Activated CD4-positive, alpha-beta T cell treated with anti-CD3 and anti-CD28 coated beads for 48 hours (primary cell): ENCODE measurements at regions not wholly inside any gene's neighbourhood (a gene's known extent, or its start where the extent isn't known, plus 50 kb on each side); places are given as distances from the start of the nearest gene placed in this dataset.
"Not testable (repeated sequence)": the region's sequence is repeated elsewhere in the genome, so short reads cannot be mapped to it uniquely, and the experiment has no call there.

Experiments
- DNase-seq: peaks from one replicate; pipeline ENCODE4 v3.0.0-alpha.2; 2020

DNA sequence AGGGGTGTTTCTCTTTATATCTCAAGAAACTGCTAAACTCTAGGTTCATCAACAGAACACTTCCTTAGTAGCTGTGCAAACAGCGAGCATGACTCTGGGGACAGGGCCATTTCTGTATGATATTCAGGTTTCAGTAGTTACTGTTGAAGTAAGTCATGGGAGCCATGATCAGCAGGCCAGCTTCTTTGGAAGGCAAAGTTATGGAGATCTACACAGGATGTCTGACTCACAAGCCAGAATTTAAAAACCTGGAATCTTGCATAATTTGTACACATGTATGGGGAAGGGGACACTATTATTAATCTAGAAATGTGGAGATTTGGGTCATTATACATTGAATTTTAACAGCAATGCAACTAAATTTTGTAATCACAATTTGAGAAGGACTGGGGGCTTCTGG lies 187.8 kb upstream of the NR3C2 start:
- no peak for DNase-seq

DNA sequence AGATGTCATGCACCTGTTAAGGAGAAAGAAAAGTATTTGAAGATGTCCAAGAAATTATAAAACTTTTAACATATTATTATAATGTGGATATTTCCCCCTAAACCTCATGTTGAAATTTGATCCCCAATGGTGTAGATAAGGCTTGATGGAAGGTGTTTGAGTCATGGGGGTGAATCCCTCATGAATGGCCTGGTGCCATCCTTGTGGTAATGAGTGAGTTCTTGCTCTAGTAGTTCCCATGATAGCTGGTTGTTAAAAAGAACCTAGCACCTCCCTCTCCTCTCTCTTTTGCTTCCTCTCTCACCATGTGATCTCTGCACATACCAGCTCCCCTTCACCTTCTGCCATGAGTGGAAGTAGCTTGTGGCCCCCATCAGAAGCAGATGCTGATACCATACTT lies 176.6 kb upstream of the NR3C2 start:
- no peak for DNase-seq

DNA sequence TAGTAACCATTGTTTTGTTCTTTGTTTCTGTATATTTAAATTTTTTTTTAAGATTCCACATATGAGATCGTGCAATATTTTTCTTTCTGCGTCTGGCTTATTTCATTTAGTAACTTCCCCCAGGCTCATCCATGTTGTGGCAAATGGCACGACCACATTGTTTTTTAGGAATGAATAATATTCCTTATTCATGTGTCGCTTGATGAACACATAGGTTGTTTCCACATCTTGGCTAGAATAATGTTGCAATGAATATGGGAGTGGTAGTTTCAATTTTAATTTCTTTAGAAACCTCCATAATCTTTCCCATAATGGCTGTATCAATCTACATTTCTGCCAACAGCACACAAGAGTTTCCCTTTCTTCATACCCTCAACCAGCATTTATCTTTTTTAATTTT lies 166.8 kb upstream of the NR3C2 start:
- no peak for DNase-seq

DNA sequence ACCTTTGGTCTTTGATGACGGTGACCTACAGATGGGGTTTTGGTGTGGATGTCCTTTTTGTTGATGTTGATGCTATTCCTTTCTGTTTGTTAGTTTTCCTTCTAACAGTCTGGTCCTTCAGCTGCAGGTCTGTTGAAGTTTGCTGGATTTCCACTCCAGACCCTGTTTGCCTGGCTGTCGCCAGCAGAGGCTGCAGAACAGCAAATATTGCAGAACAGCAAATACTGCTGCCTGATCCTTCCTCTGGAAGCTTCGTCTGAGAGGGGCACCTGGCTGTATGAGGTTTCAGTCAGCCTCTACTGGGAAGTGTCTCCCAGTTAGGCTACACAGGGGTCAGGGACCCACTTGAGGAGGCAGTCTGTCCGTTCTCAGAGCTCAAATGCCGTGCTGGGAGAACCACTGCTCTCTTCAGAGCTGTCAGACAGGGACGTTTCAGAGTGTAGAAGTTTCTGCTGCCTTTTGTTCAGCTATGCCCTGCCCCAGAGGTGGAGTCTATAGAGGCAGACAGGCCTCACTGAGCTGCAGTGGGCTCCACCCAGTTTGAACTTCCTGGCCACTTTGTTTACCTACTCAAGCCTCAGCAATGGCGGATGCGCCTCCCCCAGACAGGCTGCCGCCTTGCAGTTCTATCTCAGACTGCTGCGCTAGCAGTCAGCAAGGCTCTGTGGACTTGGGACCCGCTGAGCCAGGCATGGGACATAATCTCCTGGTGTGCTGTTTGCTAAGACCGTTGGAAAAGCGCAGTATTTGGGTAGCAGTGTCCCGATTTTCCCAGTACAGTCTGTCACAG lies 156.4 kb upstream of the NR3C2 start:
- DNase-seq: not testable (repeated sequence)

DNA sequence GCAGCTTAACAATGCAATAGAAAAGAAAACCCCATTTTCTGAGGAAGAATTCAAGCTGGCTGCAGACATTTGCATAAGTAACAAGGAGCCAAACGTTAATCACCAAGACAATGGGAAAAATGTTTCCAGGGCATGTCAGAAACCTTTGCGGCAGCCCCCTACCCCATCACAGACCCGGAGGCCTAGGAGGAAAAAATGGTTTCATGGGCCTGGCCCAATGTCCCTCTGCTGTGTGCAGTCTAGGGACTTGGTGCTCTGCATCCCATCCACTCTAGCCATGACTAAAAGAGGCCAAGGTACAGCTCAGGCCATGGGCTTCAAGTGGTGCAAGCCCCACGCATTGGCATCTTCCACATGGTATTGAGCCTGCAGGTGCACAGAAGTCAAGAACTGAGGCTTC lies 147.0 kb upstream of the NR3C2 start:
- no peak for DNase-seq

DNA sequence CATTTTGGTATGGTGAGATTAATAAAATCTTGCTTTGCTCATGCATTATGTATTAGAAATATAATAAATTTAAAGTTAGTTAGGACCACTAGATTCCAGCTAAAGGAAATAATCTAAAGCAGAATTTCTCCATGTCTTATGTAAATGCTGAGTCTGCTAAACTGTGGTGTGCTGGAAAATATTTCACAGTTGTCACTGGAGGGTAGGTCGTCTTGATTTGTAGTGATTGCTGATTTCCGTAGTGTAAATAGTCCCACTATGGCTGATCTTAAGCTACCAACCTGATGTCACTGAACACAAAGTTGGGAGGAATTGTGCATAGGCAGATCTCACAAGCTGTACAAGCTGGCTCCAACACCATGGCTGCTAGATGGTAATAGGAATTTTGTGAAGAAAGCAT lies 133.4 kb upstream of the NR3C2 start:
- DNase-seq: no peak

DNA sequence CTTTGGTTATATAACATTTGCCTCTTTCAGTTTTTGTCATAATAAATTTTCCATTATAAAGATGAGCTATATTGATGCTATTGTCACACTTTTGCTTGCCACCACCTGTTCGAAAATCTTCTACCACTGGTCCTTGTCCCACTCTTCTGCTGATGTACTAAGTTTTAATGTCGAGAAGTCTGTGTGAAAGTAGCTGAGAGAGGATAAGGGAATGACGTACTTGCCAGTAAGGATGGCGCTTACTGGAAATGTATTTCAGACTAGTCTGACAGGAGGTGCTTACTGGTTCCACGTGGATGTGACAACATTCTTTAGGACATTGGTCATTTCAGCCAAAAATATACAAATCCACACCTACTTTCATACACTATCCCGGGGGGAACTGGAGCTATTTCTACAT lies 132.7 kb upstream of the NR3C2 start:
- no peak for DNase-seq

DNA sequence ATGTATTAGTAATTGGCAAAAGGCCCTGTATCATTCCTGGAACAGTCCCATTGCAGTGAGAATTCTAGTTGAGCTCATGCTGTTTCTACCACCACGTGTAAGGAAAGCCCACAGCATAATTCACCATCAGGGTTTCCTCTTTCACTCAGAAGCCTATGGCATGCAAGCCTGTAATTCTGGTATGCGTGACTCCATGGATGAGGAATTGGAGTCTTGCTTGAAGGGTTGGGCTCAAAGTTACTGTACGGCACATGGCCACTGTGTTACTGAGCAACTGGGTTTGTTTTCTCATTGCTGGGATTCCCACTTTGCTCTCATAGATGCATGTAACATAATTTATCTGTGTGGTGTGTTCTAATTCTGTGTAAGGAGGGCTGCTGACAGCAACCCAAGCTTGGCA lies 132.3 kb upstream of the NR3C2 start:
- DNase-seq: no peak

DNA sequence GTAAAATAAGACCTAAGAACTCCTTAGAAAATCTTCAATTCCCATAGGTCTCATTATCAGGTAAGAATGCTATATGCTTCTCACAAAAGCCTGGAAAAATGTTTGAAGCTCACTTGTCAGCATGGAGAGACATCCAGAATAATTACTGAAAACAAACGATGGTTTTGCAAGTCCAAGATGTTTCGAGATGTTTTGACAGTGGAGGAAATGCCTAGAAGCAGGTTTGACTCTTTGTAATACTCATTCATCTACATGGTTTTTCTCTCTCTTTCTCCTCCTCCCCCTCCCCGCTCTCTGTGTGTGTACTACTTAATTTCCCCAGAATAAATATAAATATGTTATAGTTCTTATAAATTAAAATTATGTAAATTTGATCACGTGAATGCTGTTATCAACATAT lies 131.9 kb upstream of the NR3C2 start:
- DNase-seq: no peak

DNA sequence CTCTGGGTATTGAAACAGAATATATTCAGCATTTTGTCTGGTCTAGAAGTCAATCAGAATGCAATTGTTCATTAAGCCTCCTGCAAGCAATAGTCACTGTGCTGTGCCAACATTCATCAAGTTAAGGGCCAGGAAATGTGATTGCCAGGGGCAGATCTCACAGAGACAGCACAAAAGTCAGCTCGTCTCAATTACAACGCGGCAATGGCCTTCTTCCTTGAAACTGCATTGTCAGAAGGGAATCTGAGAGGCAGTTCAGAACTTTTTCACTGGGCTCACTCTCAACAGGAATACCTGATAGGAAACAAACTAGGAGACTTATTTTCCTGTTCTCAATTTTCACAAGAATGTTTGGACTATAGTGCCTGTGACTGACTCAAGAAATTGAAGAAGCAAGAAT lies 131.1 kb upstream of the NR3C2 start:
- no peak for DNase-seq

DNA sequence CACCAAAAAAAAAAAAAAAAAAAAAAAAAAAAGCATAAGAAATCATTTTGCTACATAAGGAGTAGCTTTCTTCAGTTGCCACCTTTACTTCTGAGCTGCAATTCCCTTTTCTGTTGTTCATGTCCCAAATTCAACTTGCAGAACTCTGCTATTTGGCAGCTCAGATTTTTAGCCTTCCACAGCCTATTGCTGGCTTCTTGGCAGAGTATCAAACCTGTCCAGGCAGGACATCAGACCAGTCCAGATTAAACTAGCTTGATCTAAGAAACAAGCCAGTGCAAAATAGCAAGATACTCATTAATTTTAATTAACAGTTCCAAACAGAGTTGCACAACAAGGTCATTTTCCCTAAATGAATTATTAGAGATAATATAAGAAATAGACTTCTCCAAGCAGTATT lies 123.6 kb upstream of the NR3C2 start:
- DNase-seq: no peak

DNA sequence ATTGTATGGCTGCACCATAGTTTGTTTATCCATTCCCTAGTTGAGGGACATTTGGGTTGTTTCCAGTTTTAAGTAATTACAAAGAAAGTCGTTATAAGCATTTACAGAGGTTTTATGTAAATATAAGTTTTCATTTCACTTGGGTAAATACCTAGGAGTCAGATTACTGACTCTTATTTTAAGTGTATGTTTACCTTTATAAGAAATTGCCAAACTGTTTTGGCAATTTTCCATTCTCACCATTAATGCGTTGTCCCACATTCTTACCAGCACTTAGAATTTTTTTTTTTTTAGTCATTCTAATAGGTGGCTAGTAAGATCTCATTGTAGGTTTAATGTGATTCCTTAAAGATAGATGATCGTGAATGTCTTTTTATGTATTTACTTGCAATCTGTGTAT lies 121.5 kb upstream of the NR3C2 start:
- DNase-seq: no peak

DNA sequence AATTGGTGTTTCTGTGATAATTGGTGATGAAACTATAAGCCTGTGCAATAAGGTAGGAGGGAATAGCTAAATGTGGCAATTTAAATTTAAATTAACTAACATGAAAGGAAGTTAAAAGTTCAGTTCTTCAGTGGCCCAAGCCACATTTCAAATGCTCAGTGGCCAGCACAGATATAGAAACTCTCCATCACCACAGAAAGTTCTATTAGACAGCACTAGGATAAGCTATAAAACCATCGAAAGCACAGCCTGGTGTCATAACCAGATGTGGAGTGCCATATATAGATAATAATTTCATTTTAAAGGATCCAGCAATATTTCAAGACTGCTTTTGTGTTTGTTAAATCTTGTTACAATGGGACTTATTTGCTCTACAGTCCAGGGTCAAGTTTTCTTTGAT lies 119.3 kb upstream of the NR3C2 start:
- DNase-seq: no peak

DNA sequence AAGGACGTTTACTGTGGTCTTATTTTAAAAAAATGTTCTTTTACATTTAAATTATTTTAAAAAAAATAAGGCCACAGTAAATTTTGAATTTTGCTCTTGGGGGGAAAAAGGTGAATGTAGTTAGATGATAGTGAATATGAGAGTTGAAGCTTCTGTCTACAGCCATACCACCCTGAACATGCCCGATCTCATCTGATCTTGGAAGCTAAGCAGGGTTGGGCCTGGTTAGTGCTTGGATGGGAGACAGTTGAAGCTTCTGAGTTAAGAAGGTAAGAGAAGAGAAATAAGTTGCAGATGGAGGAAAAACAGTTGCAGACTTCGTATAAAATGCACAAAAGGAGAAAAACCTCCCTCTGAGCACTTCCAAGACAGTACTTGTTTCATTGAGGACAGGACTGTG lies 115.6 kb upstream of the NR3C2 start:
- no peak for DNase-seq

DNA sequence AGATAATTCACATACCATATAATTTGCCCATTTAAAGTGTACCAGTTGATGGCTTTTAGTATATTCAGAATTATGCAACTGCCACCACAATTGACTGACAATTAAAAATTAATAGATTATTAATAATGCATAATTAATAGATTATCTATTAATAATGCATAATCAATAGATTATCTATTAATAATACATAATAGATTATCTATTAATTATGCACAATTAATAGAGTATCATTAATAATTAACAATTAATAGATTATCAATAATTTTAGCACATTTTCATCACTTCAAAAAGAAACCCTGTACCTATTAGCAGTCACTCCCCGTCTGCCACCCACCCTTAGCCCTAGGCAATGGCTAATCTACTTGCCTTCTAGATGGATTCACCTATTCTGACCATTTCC lies 108.6 kb upstream of the NR3C2 start:
- DNase-seq: no peak

DNA sequence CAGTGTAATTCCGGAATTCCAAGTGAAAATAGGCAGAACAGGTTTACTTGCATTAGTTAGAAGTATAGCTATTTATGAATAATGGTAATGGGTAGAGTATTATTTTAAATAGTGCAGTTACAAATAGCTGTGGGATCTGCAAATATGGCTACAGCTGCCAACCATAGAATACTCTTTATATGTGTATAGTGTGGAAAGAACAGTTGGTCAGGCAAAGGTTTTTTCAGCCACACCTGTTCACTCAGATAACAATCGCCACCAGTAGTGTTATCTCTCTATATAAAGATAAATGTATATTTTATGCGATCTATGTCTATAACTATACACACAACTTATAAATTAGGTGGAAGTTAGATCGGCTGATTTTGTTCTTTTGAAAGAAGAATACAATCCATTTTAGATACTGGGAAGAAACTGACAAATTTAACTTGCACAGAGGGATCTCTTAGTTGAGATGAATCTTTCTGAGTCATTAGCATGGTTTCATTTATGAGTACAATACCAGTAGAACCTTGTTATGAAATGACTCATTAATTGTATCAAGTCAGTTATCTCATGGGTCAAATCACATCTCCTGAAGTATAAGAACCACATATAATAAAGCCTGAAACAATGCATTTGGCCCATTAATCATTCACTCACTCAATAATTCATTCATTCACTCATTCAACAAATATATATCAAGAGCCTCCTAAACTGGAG lies 100.9 kb upstream of the NR3C2 start:
- DNase-seq: no peak

DNA sequence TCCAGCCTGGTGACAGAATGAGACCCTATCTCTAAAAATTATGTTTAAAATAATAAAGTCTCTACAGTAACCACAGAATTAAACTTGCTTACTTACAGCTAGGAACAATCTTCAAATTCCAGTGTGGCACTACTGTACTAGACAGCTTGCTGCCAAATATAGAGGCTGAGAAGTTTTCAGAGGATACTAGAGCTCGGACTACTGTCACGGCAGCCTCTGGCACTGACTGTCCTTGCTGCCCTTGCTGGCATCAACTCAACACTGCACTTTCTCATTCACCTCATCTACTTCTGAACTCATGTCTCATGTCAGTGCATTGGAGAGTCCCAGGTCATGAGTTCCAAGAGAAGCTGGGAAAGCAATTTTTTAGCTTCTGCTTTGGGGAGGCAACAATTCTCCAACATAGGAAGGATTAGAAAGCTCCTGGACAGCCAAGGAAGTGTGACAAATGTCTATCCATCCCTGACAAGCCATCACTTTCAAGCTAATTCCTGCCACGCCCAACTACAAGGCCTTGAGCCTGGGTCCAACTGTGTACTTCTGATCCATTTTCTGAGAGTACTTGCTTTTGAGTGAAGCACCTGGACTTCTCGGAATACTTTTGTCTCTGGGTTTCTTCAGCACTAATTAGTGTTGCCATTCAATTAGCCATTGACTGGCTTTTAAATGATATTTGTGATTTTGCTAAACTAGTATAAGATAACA lies 98.6 kb upstream of the NR3C2 start:
- no peak for DNase-seq

DNA sequence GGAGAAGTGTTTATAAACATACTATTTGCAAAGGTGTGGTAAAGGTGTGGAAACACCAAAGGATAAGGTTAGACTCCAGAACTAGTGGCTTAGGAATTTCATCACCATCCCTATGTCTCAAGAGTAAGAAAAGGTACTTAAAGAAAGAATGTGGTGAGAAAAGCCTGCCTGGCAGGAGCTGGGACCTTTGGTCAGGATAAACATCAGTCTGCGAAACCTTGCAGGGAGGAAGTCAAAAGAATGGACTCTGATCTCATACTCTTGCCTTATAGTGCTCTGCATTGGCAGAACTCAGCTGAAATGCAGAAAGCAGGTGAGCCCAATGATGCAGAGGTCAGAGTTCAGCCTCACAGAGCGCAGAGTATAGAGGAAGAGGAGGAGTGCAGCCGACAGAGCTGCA lies 97.2 kb upstream of the NR3C2 start:
- no peak for DNase-seq

DNA sequence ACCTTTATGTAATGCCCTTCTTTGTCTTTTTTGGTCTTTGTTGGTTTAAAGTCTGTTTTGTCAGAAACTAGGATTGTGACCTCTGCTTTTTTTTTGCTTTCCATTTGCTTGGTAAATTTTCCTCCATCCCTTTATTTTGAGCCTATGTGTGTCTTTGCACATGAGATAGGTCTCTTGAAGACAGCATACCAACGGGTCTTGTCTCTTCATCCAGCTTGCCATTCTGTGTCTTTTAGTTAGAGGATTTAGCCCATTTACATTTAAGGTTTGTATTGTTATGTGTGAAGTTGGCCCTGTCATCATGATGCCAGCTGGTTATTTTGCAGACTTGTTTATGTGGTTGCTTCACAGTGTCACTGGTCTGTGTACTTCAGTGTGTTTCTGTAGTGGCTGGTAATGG lies 91.6 kb upstream of the NR3C2 start:
- not testable (repeated sequence) for DNase-seq

DNA sequence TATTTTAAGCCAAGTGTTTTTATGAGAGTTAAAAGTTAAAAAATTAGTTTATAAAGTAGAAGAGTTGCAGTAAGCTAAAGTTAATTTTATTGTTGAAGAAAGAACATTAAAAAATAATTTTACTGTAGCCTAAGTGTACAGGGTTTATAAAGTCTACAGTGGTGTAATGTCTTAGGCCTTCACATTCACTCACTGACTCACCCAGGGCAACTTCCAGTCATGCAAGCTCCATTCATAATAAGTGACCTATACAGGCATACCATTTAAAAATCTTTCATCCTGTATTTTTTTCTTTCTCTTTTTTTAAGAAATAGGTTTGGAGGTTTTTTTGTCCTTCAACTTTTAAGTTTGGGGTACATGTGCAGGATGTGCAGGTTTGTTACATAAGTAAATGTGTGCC lies 87.9 kb upstream of the NR3C2 start:
- no peak for DNase-seq

DNA sequence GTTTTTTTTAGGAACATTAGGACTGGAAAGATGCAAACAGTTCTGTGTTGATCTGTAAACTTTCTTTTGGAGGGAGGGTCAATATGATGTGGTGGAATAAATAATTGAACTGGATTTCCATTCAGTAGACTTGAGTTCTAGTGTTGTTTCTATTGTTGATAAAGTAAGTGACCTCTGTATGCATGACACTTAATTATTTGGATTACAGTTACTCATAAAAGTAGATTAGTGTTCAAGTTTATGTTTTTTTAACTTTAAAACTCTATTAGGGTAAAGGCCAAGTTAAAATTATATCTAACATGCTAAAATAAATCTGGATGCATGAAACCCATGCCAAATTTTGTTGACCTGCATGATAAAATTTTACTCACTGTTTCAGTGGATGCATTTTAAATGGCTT lies 85.4 kb upstream of the NR3C2 start:
- no peak for DNase-seq

DNA sequence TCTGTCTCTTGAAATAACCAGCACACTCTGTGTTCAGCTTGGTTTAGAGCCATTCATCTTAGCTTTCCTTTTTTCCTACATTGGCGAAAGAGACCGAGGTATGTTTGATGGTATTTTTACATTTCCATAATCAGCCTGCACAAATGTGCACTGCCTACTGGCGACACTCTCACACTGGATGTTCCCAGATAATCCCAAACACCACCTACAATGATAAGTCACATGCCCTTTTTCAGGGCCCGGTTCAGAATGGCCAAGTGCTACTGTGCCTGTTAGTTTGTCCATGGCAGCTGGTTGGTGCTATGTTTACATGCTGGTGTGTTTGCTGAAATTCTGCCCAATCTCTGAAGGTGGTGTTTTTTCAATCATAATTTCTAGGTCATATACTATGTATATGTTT lies 80.8 kb upstream of the NR3C2 start:
- DNase-seq: no peak

DNA sequence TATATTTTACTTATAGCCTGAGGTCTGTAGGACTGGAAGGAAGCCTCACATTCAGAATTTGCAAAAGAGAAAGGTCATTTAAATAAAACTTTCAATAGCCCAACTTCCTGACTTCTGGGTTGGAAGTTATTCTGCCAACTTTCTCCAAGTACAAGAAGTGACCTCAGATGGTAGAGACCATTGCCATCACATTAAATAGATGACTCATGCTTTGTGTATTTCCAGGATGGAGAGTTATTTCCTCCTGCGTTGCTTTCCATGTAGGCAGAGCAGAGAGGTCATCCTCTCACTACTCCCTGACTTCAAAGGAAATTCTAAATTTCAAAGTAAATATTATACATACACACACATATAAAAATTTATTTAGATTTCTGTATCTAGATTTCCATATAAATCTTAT lies 73.0 kb upstream of the NR3C2 start:
- no peak for DNase-seq

DNA sequence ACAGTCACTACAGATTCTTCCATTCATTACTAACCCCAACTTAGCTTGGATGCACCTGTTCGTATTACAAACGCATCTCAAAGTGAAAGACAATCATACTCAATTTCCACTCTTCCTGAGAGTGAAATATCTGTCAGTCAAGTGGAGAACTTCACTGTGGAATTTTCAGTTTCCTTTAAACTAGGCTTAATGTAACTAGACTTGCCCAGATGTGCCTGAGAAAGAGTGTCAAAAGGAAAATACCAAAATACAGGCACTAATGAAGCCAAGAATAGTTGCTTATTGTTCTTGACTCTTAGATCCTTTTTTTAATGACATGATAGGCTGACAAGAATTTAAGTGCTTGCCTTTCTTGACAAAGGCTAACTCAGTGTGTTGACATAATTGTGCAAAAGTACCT lies 72.4 kb upstream of the NR3C2 start:
- no peak for DNase-seq
